Activated CD4-positive, alpha-beta T cell treated with anti-CD3 and anti-CD28 coated beads, Interleukin-2, Interleukin-6, amounts not matched to agents 100 ng/mL and 50 ng/mL, durations not matched to agents 16 hours and 8 hours (primary cell): ENCODE measurements at regions not wholly inside any gene's neighbourhood (a gene's known extent, or its start where the extent isn't known, plus 50 kb on each side); places are given as distances from the start of the nearest gene placed in this dataset.
A peak's percentile ranks its signal among the peaks of the same experiment; 100 is the strongest.

ENCODE experiments used
- DNase-seq: peaks from one replicate; pipeline ENCODE4 v3.0.0-alpha.2; 2020

- DNase-seq, result no peak
Measured at GRCh38 chr9:87211669-87212068, 264.4 kb upstream of the GAS1 start.

GRCh38 chr9:87212605-87213021 lies 265.3 kb upstream of the GAS1 start:
- no peak for DNase-seq

- peak; percentile 28 for DNase-seq
Measured at GRCh38 chr9:87213948-87214347, 266.6 kb upstream of the GAS1 start.

- DNase-seq, result no peak
Measured at GRCh38 chr9:87214991-87215390, 267.7 kb upstream of the GAS1 start.

- DNase-seq, result no peak
Measured at GRCh38 chr9:87216036-87216435, 268.7 kb upstream of the GAS1 start.

GRCh38 chr9:87216897-87217455 lies 269.7 kb upstream of the GAS1 start:
- no peak for DNase-seq

DNA sequence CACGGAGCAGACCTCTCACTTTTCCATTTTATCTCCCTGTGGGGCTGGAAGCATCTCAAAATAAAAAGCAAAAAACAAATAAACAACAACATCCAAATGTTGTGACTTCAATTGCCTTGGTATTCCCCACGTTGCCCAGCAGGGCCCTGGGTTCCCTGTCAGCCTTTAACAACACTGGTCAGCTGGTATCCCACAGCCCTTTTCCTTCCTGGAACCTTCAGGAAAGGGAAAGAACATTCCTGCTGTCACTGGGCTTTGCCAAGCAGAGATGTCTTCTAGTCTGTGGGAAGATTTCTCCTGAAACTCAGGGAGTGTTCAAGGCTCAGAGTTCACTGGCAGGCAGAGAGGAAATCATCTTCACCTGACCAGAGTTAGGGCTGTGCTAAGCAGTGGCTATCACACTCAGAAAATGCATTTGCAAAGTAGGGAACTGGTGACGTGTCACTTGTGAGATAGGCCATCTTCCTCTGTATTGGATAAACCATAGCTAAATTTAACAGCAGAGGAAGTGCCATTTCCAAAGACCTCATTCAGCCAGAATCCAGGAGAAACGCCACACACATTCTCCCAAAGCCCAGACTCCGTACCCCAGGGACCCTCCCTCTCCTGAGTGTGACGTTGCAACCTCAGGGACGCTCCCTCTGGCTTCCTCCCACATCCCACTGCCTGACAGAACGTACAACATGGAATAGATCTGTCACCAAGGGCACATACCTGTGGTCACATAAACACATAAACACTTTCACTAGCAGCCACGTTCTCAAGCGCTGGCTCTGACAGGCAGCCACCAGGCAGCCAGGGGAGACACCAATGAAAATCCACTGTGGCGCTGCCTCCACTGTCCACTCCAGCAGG lies 274.0 kb upstream of the DAPK1 start:
- DNase-seq, result no peak

GRCh38 chr9:87226896-87227295 lies 270.8 kb upstream of the DAPK1 start:
- no peak for DNase-seq

DNA sequence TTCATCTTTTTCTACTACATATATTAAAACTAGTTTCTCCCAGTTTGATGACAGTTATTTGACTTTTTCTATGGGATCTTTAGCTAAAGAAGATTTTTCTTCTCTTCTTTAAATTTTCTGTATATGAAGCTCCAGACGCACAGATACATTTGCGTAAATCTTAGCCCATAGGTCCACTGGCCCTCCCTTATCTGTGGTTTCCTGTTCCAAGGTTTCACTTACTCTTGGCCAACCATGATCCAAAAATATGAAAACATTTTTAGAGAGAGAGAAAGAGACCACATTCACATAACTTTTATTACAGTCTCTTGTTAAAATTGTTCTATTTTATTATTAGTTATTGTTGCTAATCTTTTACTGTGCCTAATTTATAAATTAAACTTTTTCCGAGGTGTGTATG lies 270.2 kb upstream of the DAPK1 start:
- no peak for DNase-seq

- no peak for DNase-seq
Measured at GRCh38 chr9:87229108-87229507, 268.6 kb upstream of the DAPK1 start.

- DNase-seq, result no peak
Measured at GRCh38 chr9:87233431-87233830, 264.2 kb upstream of the DAPK1 start.

DNA sequence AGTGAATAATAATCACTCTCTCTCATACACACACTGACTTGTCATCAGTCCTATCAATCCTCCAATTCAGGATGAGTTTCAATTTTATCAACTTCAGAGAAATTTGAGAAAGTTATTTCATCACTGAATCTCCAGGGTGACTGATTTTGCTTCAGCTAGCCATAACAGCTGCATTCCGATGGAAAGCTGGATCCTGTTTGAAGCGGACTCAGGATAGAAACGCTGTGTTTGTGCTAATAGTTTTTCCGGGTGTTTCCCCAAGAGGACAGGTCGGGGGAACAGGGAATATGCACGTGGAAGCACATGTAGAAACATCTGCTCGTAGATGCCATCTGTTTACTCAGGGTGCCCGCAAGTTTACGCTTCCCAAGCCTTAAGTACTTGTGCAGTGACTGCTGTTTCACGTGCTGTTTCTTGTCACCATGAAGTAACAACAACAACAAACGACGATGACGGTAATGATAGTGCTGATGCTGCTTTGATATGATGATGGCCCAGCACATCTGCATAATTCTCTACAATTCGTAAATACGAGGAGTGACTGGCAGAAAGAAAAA lies 263.7 kb upstream of the DAPK1 start:
- DNase-seq, result no peak

DNA sequence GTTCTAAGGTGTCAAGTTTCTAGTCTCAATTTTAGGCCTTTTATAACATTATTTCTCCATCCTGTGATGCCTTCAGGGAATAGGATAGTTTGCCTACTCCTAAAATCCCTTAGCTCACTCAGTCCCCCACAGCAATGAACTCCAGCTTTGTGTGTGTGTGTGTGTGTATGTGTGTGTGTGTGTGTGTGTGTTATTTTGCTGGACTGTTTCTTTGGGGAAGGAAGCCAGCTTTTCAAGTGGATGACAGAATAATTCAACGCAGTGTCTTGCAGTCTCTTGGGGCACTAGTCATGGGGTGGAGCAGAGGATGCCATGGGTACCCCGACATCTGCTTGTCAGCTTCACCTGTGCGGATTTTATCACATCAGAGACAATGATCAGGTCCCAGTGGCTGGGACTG lies 262.8 kb upstream of the DAPK1 start:
- no peak for DNase-seq

DNA sequence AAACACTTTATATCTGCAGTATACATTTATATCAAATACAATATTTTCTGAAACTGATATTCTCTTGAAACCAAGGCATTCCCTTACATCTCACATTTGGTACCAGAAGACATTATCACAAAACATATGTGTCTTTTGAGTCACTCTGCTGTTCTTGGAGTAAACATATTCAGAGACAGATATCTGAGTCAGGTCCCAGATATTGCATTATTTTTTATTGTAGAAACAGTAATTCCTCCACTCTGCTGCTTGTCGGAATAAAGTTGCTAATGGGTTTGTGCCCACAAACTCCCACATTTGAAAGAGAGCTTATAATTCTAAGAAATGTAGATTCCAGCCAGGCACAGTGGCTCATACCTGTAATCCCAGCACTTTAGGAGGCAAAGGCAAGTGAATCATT lies 261.1 kb upstream of the DAPK1 start:
- DNase-seq, result no peak

DNA sequence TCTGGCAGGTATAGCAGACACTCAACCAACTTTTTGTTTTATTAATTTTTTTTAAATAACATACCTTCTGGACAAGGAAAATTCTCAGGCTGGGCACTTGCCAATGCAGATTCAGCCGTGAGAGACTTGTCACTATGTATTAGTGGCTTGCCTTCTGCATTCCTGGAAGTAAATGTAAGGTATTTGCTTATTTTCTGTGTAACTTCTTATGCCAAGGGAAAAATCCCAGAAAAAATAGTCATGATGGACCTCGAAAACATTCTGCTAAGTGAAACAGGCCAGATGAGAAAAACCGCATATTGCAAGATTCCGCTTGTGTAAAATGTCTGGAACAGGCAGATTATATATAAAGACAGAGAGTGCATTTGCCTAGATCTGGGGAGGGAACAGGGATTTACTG lies 260.3 kb upstream of the DAPK1 start:
- no peak for DNase-seq

- DNase-seq, result no peak
Measured at GRCh38 chr9:87238545-87238944, 259.1 kb upstream of the DAPK1 start.

DNA sequence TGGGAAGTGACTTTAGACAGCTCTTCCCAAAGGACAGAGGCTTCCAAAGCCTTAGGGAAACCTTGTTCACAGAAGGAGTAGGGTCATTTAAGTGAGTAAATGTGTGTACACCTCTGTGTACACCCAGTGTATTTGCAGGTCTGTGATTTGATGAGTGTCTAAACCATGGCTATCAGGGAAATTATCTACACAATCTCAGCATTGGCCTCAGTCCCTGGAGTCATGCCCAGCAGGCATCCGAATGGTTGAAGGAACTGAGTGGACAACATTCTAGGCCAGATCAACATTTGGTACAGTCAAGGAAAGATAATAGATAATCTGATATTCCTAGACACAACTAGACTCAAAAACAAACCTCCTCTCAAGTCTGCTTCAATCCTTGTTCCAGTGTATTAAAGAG lies 258.4 kb upstream of the DAPK1 start:
- DNase-seq, result no peak

DNA sequence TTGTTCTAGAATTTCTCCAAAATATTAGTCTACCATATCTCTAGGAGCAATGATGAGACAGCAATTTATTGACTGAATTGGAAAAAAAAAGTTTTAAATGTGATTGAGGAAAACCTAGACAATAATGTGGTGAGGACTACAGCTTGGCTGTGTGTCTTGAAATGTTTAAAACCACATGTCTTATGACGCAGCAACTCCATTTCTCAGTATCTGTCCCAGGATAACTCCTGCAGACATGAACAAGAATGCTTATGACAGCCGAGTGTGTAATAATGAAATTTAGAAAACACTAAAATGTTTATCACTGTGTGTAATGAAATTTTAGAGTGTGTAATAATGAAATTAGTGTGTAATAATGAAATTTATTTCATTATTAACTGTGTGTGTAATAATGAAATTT lies 254.1 kb upstream of the DAPK1 start:
- peak; percentile 23 for DNase-seq

DNA sequence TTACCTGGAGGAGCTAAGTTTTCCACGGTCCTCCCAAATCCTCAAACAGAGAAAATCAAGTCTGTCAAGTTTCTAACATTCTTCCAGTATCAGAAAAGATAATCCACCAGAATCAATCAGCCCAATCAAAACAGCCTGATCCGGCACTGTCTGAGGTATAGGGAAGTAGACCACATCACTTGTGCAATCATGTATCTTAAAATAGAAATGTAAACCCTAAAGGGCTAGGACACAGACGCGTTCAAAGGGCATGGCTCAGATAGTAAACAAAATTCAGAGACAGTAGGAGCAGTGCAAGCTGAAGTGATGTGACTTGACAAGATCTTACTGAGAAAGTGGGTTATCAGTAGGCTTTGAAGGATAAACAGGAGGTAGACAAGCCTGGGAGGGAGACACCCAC lies 252.4 kb upstream of the DAPK1 start:
- DNase-seq, result no peak

DNA sequence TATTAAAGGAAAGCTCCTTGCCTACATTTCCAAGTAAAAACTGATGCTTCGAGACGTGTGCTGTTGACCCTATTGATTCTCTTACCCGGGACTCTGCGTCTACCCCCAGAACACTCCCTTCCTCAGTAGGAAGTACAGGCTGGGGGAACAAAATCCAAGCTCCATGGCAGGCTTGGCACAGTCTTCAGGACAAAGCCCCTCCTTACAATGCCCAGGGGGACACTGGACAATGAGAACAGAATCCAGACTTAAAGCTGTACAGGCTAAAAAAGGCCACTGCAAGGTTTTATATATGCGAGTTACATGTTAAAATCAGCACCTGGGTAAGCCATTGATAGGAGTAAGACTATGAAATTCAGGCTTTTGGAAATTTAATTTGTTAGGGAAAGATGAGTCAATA lies 250.6 kb upstream of the DAPK1 start:
- DNase-seq, result no peak

DNA sequence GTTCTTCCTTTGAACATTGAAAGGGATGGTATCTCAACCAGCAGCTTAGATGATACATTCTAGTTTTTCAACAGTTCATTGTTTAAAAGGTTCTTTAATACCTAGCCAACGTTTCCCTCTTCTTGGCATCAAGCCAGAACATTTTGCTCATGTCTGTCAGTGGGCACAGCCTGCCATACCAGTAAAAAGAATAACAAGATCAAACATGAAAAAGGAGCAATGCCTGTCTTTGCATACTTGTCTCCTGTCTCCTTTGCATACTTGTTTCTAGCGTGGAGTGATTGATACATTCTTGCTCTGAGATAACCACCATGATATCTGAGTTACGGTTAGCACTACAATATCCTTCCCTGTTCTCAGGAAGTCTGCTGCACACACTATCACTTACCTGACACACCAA lies 248.6 kb upstream of the DAPK1 start:
- no peak for DNase-seq

DNA sequence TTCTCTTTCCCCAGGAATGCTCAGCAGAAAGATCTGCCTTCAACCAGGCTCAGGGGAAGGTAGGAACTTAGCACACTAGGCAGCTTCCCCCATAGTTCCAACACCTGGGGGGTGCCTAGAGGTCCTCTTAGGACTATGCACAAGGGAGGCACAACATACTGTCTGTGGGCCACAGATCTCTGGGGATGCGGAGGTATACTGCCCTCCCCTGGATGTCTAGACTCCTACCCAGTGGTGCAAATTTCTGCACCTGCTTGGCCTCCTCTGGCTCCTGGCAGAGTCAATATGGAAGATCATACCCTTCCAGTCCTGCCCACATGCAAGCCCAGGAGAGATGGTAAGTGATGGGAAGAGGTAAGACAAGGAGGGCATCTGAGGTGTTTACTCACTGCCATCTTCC lies 247.5 kb upstream of the DAPK1 start:
- no peak for DNase-seq

- DNase-seq, result no peak
Measured at GRCh38 chr9:87255431-87256155, 242.1 kb upstream of the DAPK1 start.

DNA sequence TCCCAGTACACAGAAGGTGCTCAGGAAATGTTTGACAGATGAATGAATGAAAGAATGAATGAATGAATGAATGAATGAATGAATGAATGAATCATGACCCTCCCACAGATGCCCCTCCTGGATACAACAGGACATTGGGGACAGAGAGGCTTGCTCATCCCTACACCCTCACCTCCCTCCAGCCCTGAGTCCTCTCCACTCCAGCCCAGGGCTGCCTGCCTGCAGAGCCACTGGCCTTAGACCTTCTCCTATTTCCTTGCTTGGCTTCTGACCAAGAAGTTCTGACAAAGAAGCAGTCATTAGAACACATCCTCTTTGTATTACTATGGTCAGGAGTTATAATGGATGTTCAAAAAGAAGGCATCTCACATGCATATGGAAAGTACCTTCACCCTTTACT lies 240.7 kb upstream of the DAPK1 start:
- no peak for DNase-seq
